Stimulated activated CD4-positive, alpha-beta T cell treated with anti-CD3 and anti-CD28 coated beads, Interleukin-1b, Interleukin-23, amount 100 ng/mL, for 48 hours (primary cell): ENCODE measurements at regions not wholly inside any gene's neighbourhood (a gene's known extent, or its start where the extent isn't known, plus 50 kb on each side); places are given as distances from the start of the nearest gene placed in this dataset.
"Not testable (repeated sequence)": the region's sequence is repeated elsewhere in the genome, so short reads cannot be mapped to it uniquely, and the experiment has no call there.

ENCODE experiments used
- DNase-seq: peaks from one replicate; pipeline ENCODE4 v3.0.0-alpha.2; 2020

DNA sequence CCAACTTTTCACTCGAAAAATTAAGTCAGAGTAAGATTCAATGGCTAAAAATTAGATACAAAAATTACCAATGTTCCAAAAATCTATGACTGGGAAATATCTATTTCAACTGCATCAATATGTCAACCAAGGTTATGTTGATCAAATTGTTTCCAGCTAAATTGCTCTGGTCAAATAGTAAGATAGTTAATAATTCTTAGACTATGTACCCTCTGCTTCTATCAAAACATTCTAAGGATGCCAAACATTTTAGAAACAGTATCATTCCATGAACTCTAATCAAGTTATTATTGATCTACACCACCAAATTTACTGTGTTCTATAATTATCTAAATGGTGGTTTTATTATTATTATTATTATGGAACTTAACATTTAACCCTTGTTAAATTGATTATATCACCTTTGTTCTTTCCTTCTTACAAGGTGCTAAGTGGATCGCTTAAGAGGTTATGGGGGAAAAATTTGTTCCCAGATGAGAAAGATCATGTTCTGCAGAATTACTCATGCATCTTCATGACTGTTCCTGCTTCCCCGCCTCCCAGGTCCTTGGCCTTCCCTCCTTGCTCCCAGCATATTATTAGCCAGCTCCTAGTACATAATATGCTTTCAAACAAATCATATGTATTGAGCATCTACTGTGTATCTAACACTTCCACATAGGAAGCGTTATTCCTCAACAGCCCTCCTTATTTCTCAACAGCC is 240.5 kb upstream of the KRR1 start:
- DNase-seq, result no peak

DNA sequence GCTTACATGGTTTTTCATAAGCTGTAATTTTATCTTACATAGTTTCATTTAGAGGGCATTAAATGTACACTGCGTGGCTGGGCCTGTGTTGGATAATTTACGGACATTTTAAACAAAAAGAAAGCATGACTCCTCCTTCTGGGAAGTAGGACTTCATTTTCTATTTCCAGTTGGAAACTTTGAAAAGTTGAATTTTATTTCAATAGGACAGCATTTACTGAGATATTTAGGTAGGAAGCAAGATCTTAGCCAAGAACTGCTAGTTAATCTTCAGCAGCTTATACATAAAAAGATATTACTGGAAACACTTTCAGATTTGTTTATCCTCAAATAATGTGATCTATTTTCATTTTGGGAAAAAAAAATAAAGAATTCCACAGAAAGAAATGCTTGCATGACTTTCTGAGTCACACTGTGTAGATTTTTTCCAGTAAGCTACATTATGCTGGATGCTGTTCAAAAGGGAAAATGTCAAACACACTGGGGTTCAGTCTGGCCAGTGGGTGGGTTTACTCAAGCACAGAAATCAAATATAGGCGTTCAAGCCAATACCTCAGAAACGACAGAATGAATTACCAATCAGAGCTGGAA is 239.4 kb upstream of the KRR1 start:
- no peak for DNase-seq

DNA sequence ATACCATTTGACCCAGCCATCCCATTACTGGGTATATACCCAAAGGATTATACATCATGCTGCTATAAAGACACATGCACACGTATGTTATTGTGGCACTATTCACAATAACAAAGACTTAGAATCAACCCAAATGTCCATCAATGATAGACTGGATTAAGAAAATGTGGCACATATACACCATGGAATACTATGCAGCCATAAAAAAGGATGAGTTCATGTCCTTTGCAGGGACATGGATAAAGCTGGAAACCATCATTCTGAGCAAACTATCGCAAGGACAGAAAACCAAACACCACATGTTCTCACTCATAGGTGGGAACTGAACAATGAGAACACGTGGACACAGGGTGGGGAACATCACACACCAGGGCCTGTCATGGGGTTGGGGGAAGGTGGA is 237.6 kb upstream of the KRR1 start:
- not testable (repeated sequence) for DNase-seq

DNA sequence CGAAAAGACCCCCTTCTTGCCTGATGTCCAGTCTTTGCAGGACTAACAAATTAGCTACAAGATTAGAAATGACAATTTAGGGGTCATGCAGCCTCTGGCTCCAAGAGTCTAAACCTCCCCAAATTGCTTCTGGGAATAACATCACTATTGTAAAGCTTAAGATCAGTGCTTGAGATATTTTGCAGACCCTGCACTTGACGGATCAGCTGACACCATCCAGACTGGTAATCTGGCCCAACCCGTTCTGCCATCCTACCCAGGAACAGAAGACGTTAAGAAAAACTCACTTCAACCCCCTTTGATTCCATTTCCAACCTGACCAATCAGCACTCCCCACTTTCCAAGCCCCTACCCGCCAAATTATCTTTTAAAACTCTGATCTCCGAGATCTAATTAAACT is 236.7 kb upstream of the KRR1 start:
- no peak for DNase-seq

DNA sequence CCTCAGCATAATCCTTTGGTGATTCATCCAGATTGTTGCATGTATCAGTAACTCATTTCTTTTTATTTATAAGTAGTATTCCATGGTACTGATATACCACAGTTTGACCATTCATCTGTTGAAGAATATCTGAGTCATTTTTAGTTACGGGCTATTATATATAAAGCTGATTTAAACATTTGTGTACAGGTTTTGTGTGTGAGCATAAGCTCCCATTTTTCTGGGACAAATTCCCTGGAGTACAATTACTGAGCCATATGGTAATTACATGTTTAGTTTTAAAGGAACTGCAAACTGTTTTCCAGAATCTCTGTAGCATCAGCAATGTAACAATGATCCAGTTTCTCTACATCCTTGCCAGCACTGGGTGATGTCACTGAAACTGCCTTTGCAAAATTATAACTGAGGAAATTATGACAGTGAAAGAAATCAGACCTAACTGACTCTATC is 236.2 kb upstream of the KRR1 start:
- DNase-seq, result no peak

DNA sequence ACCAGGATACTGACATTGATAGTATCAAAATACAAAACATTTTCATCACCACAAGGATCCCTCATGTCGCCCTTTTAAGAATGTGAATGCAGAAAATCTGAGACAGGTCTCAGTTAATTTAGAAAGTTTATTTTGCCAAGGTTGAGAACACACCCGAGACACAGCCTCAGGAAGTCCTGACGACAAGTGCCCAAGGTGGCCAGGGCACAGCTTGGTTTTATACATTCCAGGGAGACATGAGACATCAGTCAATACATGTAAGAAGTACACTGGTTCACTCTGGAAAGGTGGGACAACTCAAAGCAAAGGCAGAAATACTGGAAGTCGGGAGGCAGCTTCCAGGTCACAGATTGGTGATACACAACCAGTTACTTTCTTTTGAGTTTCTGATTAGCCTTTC is 235.2 kb upstream of the KRR1 start:
- DNase-seq, result no peak

DNA sequence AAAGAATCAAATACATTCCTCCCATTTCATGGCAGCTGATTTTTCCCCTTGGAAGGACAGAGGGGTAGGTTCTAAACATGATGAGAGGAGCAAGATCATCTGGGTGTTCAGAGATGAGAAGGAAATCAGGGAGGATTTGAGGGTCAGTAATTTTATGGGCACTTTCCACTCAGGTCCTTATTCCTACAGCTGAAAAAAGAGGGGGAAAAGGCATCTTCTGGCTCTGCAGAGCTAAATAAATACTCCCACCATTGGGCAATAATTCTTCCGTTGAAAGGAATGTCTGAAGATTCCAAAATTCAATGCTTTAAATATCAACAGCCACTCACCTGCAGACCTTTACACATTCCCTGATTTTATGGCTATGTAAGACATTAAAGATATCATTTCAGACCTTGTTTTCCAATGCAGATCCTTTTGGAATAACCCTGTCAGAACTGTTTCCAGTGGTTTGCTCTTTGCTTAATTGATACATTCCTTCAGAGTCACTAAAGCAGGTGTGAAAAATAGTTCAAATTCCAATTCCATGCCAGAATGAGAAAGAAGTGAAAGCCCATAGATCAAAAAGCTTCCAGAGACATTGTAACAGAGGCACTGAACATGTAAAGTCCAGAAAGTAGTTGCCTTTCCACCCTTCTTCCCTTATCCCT is 233.3 kb upstream of the KRR1 start:
- no peak for DNase-seq

DNA sequence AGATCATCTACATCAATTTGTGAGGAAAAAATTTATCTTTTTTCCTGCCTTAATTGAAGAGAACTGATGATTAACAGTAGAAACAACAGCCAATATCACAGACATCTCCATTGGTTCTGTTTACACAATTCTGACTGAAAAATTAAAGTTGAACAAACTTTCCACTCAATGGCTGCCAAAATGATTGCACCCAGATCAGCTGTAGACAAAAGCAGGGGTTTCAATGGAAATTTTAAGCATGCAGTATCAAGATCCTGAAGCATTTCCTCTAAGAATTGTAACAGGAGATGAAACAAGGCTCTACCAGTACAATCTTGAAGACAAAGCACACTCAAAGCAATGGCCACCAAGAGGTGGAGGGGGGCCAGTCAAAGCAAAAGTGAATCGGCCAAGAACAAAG is 231.6 kb upstream of the KRR1 start:
- DNase-seq, result no peak

DNA sequence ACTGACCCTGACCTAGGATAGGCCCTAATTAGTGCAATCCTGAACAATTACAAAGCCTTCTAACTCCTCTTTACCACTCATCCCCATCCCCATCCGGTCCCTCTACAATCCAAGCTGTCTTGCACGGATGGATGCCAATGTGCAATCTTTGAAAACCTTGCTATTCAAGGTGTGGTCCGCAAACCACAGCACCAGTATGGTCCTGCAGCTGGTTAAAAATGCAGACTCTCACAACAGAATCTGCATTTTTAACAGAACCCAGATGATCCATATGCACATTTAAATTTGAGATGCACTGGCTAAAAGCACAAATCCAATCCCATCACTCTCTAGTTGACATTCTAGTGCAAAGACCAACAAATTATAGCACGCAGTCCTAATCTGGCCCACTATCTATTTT is 230.6 kb upstream of the KRR1 start:
- no peak for DNase-seq

DNA sequence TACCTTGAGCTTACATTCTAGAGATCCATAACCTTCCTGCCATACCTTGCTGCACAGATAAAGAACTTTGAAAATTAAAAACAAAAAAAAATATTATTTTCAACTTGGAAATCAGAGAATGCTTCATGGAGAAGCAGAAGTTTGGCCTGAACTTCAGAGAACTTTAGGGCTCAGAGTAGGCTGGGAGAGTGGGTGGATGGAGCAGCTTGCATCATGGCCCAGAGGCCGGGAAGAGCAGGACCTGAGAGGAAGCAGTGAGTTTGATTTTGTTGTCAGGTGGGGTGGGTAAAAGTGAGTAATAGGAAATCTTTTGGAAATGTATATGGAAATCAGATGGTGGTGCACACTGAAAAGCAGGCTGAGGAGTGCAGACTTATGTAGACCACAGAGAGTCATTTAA is 228.5 kb upstream of the KRR1 start:
- no peak for DNase-seq

DNA sequence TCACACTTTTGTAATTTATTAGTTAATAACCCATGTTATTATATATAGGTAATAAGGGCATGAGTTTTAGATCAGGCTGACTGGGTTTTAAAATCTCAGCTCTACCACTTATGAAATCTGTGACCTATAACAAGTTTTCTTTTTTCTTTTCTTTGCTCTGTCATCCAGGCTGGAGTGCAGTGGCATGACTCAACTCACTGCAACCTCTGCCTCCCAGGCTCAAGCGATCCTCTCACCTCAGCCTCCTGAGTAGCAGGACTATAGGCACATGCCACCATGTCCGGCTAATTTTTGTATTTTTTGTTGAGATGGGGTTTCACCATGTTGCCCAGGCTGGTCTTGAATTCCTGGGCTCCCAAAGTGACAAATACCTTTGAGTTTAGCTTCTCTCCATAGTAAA is 227.7 kb upstream of the KRR1 start:
- not testable (repeated sequence) for DNase-seq

DNA sequence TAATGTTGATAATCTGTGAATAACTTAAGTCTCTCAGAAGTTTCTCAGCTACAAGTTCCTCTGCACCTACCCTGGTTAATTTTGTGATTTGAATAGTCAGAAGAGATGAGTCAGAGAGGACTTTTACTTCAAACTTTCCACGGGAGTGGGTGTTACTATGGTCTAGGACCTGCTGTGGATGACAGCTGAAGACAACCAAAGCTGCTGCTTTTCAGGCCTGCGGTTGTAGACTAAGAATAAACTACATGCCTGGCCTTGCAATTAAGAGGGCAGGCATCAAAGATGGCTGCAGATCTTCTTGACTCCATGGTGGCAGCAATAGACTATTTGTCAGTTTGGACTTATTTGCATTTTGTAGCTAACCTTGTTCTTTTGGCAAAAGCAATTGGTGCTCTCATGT is 227.1 kb upstream of the KRR1 start:
- peak; percentile 59 for DNase-seq

DNA sequence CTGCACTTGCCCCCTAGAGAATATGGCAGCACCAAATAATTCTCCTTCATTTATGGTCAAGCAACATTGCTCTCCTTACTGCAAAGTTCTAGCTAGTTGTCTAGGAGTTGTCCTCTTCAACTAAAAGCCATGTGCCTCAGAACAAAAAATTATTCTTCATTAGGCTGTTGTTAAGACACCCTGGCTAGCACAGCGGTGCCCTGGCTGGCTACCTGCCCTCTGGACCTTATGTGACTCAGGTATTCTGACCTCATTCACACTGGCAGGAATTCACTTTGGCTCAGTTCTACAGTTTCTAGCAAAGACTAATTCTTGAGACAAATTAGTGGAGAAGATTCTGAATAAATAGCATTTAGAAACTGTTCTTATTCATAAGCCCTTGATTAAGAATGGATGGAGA is 224.4 kb upstream of the KRR1 start:
- DNase-seq, result no peak

DNA sequence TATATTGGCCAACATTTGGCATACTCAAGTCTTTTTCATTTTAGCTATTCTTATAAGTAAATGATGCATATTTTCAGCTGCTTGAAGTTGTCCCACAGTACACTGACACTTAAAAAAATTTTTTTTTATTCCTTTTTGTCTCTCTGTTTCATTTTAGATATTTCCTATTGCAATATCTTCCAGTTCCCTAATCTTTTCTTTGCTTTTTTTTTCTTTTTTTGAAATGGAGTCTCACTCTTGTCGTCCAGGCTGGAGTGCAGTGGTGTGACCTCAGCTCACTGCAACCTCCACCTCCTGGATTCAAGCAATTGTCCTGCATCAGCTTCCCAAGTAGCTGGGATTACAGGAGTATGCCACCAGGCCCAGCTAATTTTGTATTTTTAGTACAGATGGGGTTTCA is 217.4 kb upstream of the KRR1 start:
- no peak for DNase-seq

DNA sequence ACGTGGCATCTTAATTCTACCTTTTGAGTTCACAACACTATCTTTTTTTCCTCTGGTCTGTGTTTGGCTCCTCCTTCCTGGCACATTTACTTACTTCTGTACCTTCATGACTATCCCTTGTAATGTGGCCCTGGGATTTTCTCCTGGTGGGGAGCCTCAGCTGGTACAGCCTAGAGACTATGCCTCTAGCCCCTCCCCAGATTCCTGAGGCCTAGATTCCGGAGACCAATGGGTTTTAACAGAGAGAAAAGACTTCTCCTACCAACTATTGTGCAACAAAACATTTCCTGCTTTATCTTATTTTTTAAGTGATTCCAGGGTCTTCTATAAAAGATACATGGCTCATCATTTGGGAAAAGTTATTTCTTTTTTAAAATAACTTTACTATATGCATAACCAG is 216.2 kb upstream of the KRR1 start:
- no peak for DNase-seq

DNA sequence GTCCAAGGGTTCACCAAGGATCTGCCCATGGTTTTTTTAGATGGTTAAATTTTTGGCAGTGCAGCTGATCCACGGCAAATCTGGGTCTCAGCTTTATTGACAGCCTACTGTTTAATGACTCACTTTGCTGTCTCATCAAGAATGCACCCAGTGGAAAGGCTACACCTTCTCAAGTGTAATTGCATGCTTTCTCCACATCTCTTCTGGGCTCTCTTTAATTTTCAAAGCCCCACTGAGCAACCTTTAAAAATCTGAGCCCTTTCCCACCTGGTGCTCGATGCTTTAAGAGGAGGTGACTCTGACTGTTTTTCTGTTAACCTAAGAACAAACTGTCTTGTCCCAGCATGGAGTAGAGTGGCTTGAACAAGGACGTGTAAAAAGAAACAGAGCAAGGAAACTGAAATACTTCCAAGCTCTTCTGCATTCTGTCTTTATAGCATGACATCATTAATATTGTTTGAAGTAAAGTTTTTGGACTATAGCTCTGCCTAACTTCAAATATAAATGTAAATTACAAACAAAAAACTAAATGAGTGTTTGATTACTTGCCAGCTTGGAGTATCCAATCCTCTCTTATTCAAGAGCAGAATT is 214.2 kb upstream of the KRR1 start:
- no peak for DNase-seq

DNA sequence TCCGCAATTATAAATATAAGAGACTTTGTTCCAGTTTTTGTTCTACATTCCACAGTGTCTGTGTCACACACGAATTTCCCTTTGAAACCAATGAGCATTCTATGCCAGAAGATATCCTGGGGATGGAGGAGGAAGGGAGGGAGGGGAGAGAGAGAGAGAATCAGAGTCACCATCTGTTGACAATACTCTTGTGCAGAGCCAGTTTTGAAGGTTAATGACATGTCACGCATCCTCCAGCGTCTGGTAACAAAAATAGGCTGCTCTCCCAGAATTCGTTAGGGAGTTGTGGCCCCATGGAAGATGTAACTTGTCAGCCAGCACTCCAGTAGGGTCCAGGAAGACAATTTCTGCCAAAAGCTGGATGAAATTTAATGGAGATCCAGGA is 213.5 kb upstream of the KRR1 start:
- DNase-seq, result no peak

DNA sequence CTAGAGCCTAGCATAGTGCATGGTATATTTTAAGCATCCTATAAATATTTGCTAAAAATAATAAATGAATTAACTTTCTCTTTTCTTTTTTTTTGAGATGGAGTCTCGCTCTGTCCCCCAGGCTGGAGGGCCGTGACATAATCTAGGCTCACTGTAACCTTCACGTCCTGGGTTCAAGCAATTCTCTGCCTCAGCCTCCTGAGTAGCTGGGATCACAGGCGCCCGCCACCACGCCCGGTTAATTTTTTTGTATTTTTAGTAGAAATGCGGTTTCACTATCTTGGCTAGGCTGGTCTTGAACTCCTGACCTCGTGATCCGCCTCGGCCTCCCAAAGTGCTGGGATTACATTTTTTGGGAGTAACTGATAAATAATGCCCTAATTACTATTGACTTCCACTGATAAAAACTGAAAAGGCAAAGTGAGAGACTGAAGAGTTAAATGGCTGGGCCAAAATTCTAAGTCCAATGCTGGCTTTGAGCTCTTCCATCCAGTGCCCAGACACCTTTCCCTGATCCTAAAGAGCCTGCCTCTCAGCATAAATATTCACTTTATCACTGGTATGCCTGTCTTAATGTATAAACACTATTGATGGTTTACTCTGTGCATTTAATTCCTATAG is 213.0 kb upstream of the KRR1 start:
- DNase-seq, result no peak

DNA sequence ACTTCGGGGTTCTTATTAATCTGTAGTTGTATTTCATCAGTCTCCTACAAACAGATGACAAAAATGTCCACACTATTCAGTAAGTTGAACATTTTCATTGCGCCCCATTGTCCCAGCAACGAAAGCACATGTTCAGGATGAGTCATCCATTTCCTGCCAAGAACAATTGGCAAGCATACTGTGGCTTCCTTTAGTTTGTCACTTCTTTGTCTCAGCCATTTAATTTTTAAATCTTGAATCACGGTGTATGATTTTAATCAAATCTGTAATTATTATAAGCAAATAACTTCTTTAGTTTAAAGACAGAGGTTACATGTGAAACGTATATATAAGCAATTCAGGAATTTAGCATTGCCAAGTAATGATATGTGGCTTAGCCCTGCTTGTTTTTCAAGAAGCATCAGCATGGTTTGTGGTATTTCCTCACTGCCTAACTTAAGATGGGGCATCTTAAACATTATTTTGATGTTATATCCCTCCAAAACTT is 211.3 kb upstream of the KRR1 start:
- DNase-seq, result peak; percentile 31

DNA sequence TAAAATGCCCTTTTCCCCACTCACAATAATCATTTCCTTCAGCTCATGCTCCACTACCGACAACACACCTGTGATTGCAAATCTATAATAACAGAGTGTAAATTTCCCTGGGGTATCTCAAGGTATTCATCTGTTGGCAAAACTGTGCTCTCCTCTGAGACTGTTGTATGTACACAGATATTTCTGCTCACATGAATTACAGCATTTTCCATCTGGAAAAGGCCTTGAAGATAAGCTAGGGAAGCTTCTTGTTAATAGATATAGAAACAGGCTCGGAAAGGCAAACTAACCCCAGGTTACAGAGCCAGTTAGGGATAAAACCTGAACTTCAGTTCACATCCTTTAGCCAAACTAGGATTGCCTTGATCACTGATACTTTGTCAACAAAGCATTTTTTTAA is 210.4 kb upstream of the KRR1 start:
- no peak for DNase-seq

DNA sequence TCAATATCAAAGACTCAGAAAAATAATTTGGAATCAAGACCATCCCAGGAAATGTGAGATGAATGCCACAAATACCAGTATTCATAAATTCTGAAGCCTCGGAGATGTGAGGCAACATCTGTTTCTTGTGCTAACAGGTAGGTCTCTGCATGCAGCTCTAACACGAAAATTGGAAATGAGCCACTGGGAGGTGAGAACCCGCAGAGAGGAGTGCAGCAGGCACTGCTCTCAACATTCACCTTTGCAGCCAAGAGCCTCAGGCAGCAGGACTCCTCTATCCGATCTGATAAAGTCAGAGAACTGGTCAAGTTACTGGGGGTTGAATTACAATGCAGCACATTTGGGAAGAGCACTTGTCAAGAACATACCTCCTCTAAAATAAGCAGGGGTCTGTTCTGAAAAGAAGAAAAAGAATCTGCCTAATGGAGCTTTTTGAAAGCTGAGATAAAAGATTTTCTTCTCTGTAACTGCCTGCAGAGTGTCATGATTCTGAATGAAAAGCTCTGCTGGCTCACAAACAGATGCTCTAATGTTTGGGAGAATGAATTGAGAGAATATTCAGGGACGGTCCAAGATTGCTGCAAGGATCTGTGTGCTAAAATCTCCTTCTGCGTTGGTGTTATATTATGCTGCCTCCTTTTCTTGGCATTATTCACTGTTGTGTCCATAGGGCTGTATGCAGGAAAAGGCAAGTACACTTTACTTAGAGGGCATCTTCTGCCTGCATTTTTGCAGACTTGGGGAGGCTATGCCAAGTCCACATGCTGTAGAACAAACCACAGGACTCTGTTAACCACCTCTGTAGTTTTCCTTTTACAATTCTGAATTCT is 209.6 kb upstream of the KRR1 start:
- no peak for DNase-seq

DNA sequence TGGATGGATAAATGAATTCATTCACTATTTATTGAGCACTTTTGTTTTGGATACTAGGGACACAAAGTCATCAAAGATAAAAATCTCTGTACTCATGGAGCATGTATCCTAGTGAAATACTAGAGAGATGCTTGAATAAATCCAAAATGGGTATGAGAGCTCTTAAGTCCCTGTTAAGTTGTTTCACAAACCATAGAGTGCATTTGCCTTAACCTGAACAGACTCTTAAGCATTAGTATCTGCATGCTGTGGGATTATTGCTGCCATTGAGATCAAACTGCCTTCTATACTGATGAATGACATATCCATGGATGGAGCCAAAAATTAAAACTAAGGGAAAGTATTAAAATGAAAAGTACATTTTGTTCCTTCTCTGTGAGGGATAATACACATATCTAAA is 206.5 kb upstream of the KRR1 start:
- DNase-seq, result no peak
